Epithelial cell of esophagus (primary cell): ENCODE measurements at regions not wholly inside any gene's neighbourhood (a gene's known extent, or its start where the extent isn't known, plus 50 kb on each side); places are given as distances from the start of the nearest gene placed in this dataset.

Experiments used
- DNase-seq: peaks from one replicate; pipeline ENCODE4 v3.0.0; 2010; ENCODE audit warnings: low read depth
- H3K4me3 ChIP-seq: 2 replicates; pipeline ENCODE4 v1.5.1; 2011; ENCODE audit warnings: mild to moderate bottlenecking, low read length, control low read depth
- CTCF ChIP-seq: IDR thresholded peaks from 2 replicates; pipeline ENCODE4 v1.5.1; 2011; ENCODE audit warnings: low read depth, mild to moderate bottlenecking, low read length, control low read depth, inconsistent platforms; ENCODE audit not compliant: insufficient read depth; ENCODE audit errors: missing control alignments

- DNase-seq = peak; percentile 48
- TF ChIP-seq CTCF = no peak
- no peak overlapping the region for H3K4me3 ChIP-seq
Measured at GRCh38 chr17:31595666-31596381, 204.3 kb downstream of the RAB11FIP4 start.

GRCh38 chr17:31595076-31595475, 203.6 kb downstream of the RAB11FIP4 start:
- no peak for TF ChIP-seq CTCF
- peak; percentile 84 for DNase-seq
- H3K4me3 ChIP-seq = no peak overlapping the region

- no peak overlapping the region for H3K4me3 ChIP-seq
- DNase-seq = no peak
- TF ChIP-seq CTCF = no peak
Measured at GRCh38 chr17:31594416-31594815, 202.9 kb downstream of the RAB11FIP4 start.

GRCh38 chr17:31593806-31594205, 202.3 kb downstream of the RAB11FIP4 start:
- peak; percentile 75 for DNase-seq
- H3K4me3 ChIP-seq = no peak overlapping the region
- TF ChIP-seq CTCF = no peak

- DNase-seq = no peak
- TF ChIP-seq CTCF = no peak
- no peak overlapping the region for H3K4me3 ChIP-seq
Measured at GRCh38 chr17:31591924-31592323, 200.4 kb downstream of the RAB11FIP4 start.

GRCh38 chr17:31588512-31588911, 197.0 kb downstream of the RAB11FIP4 start:
- no peak overlapping the region for H3K4me3 ChIP-seq
- no peak for DNase-seq
- no peak for TF ChIP-seq CTCF

- no peak overlapping the region for H3K4me3 ChIP-seq
- no peak for DNase-seq
- no peak for TF ChIP-seq CTCF
Measured at GRCh38 chr17:31588034-31588433, 196.6 kb downstream of the RAB11FIP4 start.
